CD1c-positive myeloid dendritic cell (primary cell): ENCODE measurements at regions not wholly inside any gene's neighbourhood (a gene's known extent, or its start where the extent isn't known, plus 50 kb on each side); places are given as distances from the start of the nearest gene placed in this dataset.
"Not testable (repeated sequence)": the region's sequence is repeated elsewhere in the genome, so short reads cannot be mapped to it uniquely, and the experiment has no call there.

ENCODE experiments used
- DNase-seq: peaks from one replicate; pipeline ENCODE4 v3.0.0-alpha.2; 2016; ENCODE audit errors: extremely low spot score

DNA sequence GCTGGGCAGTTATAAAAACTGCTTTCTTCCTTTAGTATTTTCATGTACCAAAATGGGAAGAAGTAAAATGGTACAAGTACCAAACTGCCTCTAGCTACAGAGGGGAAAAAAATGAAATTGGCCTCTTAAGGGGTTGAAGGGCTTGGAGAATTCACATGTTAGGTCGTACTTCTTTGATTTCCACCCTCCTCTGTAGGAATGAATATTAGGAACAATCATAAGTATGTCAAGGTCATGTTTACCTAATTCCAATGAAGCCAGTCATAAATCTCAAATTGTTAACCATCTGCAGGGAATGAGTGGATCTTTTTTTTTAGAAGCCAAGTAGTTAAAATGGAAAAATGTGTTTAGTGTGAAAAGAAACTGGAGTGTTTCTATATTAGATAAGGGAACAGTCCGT lies 772.6 kb downstream of the PRIM2 start:
- DNase-seq, result not testable (repeated sequence)

DNA sequence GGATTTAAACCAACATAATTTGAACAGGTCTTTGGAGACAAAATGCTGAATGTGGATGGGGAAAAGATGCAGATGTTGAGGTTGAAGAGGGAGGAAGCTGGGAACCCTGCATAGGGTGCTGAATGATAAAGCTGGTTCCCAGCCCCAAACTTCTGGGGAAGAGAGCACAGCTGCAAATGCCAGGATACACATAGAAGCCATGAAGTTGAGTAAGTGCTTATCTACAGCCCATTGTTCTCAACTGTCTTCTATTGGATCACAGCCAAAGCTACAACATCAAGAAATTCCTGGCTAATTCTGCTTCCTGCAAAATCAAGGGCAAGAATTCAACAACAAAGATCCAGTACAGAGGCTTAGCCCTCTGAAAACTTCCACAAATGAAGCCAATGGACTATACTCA lies 779.8 kb downstream of the PRIM2 start:
- DNase-seq, result not testable (repeated sequence)

DNA sequence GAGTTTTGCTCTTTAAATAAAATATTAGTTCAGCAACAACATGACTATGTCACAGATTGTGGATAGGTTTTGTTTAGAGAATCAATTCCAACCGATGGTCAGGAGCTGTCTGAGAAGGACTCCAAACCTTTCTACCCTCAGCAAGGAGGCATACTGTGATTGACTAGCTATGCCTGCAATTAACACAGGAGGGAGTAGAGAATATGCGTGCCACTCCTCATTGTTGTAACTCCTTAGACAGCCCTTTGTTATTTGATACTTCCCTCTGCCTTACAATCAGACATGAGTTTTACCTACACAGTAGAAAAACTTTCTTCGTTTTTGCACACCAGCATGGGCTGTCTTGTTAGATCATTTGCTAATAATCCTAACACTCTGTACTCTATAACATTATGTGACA lies 796.5 kb downstream of the PRIM2 start:
- DNase-seq, result no peak

DNA sequence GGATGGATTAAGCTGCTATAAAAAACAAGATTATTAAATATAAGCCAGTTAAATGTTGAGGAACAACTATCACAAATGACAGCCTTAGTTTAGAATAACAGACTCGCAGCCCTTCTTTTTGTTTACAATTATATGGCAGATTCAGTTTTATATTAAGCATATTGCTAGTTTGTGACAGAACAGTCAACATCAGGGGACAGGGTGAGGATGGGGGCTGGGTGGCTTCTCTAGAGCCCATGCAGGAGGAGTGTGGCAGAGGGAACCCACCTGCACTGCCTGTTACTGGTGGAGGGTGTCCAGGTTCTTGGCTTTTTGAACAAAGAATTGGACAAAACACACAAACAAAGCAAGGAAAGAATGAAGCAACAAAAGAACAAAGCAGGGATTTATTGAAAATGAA lies 799.7 kb downstream of the PRIM2 start:
- DNase-seq, result not testable (repeated sequence)

DNA sequence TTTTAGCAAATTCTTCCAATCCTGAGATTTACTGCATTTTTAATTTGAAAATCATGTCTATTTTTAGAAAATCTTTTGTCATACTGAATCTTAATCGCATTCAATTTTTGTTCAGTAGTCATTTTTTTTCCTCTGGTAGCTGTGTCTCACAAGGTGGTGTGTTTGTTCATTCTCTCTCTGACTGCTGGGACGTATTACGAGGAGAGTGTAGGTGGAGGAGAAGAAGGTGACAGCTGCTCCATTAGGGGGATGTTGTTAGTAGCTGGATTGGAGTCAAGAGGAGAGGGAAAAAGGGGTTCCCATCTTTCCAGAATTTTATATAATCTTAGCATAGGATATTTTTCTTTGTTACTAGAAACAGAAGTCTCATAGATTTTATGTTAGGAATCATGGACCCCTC lies 804.2 kb downstream of the PRIM2 start:
- not testable (repeated sequence) for DNase-seq

DNA sequence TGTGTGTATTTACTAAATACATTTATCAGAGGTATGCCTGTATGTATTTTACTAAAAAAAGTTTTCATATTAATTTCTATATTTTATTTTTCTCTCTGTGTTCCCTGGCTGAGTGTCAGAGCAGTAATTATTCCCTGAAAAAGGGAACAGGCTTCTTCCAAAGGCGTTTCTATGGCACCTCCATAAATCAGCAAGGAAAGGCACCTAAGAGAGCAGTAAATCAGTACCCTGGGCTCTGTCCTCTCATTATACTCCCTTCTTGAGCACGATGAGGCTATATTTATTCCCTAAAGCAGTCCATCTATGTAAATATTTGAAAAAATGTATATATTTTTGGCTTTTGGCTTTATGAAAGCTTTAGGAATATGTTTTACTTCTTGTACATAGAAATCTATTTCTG lies 806.3 kb downstream of the PRIM2 start:
- DNase-seq, result not testable (repeated sequence)

DNA sequence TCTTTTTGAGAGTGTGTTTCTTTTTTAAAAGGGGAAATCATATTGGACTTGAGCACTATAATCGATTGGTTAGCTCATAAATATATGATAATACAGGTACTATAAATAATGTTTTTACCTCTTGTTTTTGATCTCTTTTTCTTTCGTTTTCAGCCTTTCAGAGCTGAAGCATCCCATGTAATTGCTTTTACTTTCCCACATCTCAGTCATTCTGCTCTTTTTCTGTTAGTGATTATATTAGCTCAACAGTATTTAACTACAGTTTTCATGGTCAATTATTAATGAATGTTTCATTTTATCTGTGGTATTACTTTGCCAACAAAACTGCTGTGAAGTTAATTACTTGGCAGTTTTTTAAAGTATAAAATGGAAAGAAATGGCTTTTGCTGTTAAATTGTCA lies 811.1 kb downstream of the PRIM2 start:
- not testable (repeated sequence) for DNase-seq

DNA sequence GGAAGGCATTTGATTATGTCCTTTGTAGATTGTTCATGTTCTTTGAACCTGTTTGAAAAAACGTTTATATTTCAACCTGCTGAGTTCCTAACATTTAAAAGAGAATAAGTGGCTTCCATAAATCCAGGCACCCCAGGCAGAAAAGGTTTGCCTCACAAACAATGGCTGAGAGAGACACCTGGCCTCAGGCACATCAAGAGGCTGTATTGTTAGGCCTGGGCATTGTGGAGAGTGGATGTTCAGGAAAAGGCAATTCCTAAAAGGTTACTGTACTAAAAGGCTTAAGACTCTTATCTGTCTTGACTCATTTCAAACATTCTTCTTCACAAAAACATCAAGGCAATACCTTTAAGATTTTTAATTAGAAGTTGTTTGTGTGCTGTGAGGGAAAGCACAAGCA lies 811.7 kb downstream of the PRIM2 start:
- not testable (repeated sequence) for DNase-seq

DNA sequence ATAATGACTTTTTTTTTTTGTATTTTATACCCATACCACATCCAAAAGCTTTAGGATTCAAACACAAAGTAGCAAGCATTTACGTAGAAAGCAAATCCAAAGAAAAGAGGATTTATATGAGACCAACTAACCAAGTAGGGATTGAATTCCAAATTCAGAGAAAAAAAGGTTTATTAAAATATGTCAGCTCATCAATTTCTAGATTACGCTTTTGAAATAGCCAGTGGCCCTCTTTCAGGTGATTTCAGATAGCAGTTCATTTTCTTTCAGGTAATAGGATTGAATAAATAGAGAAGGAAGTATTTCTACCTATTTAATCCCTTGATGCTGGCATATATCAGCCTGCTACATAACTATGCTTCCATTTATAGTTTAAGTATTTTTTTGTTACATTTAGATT lies 822.3 kb downstream of the PRIM2 start:
- DNase-seq, result not testable (repeated sequence)

DNA sequence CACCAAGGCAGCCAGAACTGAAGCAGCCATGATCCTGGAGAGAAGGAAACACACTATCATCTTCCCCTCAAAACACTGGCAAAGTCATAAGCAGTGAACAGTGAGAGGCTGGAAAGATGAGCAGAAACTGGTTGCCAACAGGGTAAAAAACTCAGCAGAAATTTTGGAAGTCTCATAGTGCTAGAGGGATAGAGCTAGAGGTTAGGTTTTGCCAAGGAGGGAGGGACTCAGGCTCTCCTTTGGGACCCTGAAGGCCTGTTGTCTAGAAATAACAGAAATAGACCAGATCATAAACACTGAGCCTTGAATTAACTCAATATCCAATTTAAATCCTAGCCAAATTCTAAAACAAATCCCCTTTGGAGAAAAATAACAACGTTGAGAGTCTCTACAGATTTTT lies 853.6 kb downstream of the PRIM2 start:
- DNase-seq, result not testable (repeated sequence)

DNA sequence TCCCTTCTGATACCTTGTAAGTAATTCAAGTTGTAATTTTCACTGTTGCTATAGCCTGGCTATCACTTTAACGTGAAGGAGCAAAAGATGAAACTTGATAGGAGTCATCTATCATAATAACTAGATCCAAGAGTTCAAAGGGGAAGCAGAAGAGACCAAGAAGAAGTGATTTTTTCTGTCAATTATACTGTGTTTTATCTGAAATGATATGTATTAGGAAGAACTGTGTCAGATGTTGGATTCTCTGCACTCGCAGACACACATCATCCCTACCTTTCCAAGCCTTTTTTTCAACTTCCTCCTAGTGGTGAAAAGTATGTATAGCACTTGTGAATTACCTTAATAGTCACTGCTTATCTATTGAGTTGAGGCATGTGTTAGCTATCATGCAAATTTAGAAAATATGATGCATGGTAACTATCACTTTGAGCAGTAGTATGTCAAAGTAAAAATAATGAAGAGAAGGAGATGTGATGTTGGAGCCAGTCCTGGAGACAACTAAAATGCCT lies 864.2 kb downstream of the PRIM2 start:
- not testable (repeated sequence) for DNase-seq

DNA sequence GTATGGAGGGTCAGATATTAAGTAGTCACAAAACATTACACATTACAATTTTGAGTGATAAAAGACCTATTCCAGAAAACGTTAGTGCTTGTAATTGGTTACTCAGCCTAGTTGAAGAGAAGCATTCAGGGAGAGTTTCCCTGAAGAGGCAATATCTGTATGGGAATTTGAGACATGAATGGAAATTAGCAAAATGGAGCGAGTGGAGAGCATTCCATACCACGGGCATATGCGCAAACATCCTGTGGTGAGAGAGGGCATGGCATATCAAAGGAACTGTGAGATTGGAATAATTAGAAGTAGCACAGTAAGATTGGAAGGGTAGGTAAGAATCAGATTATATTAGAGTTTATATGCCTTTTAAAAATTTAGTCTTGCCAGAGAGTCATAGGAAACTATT lies 867.9 kb downstream of the PRIM2 start:
- DNase-seq, result not testable (repeated sequence)

DNA sequence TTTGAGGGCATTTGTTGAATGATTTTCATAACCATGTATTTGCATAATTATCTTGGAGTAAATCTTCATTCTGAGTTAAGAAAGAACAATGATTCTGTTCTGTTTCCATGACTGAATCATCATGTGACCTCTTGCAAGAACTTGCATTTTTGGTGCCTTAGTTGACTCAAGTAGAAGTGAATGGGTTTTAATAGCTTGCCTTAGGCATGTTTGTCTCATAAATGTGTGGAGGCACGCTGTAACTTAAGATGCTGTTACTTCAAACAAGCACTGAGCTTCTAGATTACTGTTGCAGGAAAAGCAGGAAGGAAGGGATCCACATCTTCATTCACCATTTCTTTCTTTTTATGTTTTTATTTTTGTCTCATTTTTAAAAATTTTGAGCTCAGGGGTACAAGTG lies 875.8 kb downstream of the PRIM2 start:
- not testable (repeated sequence) for DNase-seq

DNA sequence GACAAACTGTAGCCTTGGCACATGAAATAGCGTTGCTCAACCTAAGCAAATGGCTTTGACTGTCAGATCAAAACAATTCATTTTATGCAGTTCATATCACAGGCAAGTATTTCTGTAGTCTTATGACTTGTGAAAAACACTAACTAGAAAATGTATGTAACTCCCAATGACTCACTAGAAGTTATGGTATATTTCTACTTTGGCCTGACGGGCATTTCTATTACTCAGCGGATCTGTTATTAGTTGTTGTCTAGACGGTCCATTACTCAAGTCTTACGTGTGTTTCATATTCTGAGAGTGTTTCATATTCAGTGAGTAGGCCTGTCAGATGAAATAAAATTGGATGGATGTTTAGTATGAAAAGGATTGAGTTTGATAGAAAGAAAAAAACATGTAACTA lies 880.9 kb downstream of the PRIM2 start:
- DNase-seq, result no peak

DNA sequence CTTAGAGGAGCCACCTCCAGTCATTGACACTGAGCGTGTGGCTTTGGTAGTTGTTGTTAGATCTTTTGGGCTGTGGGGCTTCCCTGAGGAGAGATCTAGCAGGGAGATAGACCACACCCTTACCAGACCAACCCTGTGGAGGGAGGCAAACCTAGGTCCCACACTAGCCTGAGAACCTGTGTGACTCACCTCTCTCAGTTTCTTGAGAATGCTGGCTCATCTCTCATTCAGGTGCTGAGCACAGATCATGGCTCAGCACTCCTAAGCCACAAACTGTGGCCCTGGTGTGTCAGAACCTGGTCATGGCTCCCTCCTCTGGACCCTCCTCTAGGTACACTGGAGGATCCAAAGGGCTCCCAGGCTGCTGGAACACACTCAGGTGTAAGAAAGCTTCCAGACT lies 919.7 kb downstream of the PRIM2 start:
- not testable (repeated sequence) for DNase-seq

DNA sequence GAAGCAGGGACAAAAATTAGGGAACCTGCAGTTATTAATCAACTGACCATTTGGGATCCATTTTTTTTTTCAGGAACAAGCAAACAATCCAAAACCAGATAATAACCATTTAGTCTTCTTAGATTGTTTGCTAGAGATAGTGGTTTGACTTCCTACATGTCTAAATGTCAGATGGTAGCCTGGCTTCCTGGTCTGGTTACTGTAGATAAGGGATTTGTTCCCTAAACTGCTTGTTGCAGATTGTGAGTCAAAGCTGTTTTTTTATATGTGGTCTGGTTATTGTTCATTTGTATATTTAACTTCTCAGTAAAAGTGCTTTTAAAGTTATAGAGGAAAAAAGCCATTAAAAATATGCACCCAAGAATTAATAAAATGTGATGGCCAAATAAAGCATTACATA lies 921.0 kb downstream of the PRIM2 start:
- not testable (repeated sequence) for DNase-seq

DNA sequence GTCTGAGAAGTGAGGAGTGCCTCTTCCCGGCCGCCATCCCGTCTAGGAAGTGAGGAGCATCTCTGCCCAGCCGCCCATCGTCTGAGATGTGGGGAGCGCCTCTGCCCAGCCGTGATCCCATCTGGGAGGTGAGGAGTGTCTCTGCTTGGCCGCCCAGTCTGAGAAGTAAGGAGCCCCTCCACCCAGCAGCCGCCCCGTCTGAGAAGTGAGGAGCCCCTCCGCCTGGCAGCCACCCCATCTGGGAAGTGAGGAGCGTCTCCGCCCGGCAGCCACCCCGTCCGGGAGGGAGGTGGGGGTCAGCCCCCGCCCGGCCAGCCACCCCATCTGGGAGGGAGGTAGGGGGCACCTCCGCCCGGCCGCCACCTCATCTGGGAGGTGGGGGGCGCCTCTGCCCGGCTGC lies 940.2 kb downstream of the PRIM2 start:
- DNase-seq, result not testable (repeated sequence)

DNA sequence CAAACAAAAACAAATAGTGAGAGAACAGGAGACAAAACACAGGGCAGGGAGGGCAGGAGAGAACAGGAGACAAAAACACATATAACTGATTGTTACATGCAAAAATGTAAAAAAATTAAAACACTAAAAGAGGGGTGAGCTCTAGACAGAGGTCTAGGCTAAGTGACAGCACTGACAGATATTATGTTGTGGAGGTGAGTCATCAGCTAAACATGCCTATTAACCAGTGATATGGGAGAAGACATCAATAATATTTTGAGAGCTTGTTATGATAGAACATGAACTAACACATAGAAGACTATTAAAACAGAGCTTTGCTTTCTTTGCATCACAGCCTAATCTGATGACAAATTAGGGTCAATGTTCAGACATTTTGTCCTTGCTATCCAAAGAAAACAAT lies 972.7 kb downstream of the PRIM2 start:
- DNase-seq, result no peak

DNA sequence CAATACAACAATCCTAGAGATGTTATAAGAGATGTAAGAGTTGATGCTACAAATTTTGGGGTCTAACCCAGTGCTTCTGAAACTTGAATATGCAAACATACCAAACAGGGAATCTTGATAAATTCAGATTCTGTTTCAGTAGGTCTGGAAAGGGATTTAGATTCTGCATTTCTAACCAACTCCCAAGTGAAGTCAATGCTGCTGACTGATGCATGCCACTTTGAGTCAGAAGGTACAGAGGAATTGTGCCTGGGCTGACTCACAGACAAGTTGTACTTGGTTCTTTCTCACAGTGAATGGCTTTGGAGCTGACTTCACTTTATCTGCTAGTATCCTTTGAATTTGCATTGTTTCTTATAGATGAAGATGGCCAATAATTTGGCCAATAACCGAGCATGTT lies 973.9 kb downstream of the PRIM2 start:
- not testable (repeated sequence) for DNase-seq

DNA sequence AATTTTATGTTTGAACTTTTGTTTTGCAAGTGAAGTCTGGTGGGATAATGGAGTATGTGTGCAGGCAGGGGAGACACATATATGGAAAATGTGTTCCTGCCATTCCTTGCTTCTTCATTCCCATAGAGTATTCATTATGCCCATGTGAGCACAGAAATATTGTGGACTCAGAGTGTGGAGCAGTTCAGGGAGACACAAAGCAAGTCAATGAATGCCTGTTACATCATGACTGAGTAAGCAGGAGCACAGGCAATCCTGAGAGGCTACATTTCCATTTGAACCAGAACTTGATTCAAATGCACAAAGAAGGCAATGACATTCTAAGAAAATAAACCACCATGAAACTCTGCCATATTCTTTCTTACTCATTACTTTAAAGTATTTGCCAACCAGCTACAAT lies 990.5 kb downstream of the PRIM2 start:
- DNase-seq, result not testable (repeated sequence)

DNA sequence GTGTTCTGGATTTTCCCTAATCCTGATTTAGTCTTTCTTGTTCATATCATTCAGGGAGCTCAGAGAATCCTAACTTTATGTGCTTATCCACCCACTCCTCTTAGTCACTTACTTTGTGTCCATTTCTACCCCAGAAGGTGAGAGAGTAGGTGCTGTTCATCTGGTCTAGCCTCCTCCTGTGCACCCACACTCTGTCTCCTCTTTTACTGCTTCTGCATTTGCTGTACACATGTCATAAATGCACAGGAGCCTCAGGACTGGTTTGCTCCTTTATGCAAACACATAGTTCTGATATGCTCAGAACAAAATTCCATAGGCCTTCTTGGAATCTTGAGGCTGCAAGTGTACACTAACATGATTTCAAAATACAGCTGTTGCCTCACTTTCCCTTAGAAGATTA lies 1014.7 kb downstream of the PRIM2 start:
- DNase-seq, result not testable (repeated sequence)

DNA sequence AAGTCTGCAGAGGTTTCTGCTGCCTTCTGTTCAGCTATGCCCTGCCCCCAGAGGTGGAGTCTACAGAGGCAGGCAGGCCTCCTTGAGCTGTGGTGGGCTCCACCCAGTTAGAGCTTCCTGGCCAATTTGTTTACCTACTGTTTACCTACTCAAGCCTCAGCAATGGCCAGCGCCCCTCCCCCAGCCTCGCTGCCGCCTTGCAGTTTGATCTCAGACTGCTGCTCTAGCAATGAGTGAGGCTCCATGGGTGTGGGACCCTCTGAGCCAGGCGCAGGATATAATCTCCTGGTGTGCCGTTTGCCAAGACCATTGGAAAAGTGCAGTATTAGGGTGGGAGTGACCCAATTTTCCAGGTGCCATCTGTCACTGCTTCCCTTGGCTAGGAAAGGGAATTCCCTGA lies 1024.9 kb downstream of the PRIM2 start:
- not testable (repeated sequence) for DNase-seq

DNA sequence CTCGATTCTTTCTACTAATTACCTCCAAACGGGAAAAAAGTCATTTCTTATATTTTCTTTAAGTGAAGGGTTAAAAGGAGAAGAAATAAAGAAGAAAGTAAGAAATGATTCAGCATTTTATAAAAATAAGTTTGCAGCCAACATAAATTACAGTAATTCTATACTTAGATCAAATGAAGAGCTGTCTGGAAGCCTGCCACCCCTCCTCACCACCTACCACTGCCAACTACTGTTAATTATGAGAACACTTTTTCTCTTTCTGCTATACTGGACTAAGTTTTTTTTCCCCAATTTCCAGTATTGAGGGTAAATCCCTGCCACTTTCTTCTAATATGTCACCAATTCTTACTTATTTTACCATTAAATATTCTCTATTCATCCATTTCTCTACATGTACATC lies 1030.1 kb downstream of the PRIM2 start:
- not testable (repeated sequence) for DNase-seq

DNA sequence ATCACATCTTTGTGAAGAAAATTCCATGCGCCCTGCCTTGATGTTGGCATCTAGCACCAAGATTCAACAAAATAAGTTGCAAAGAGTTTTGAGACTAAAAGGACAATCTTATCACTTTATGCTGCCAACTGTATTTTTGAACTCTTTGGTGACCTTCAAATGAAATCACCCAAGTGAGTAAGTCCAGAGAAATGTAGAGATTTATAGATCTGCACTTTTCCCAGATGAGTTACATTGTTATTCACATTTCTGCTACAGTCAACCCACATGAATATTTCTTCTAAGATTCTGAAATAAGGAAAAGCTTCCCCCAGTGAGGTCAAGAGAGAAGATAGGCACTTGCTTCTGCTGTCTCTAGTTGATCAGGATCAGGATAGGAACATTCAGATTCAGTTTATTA lies 1034.2 kb downstream of the PRIM2 start:
- DNase-seq, result not testable (repeated sequence)
